Common myeloid progenitor, CD34-positive (primary cell): ENCODE measurements at regions not wholly inside any gene's neighbourhood (a gene's known extent, or its start where the extent isn't known, plus 50 kb on each side); places are given as distances from the start of the nearest gene placed in this dataset.
A peak's percentile ranks its signal among the peaks of the same experiment; 100 is the strongest.

Source experiments
- CTCF ChIA-PET: fragments of 350-600 bp; sonication (Branson Sonifier 250); formaldehyde crosslinking; loops from one replicate; lab custom pipeline; 2021; ENCODE audit warnings: antibody characterized with exemption; lab: Charles Lee
- POLR2A ChIA-PET: fragments of 350-600 bp; sonication (Branson Sonifier 250); formaldehyde crosslinking; loops from one replicate; lab custom pipeline; 2021; ENCODE audit warnings: antibody characterized with exemption; lab: Charles Lee
- DNase-seq, 3 donors: peaks; one replicate each; pipeline versions ENCODE4 v3.0.0 to v3.0.0-alpha.2; 2013
- H3K27ac ChIP-seq, 2 experiments: 1 replicate in 1 of 2; 2 replicates in 1 of 2; pipeline ENCODE4 v1.7.0; 2013; ENCODE audit warnings: inconsistent platforms in 2 of 2, low read length in 2 of 2, mild to moderate bottlenecking in 2 of 2, low read depth in 1 of 2, moderate library complexity in 1 of 2; ENCODE audit not compliant: severe bottlenecking in 2 of 2, insufficient read depth in 1 of 2, poor library complexity in 1 of 2
- H3K27me3 ChIP-seq, 5 experiments: replicated peaks in 2 of 5; 1 replicate in 3 of 5; 2 replicates in 2 of 5; pipeline versions ENCODE4 v1.6.1 to v1.7.0; 2013; ENCODE audit warnings: low read length in 4 of 5, mild to moderate bottlenecking in 2 of 5, moderate library complexity in 2 of 5, inconsistent platforms in 1 of 5; ENCODE audit not compliant: insufficient read depth in 5 of 5, control insufficient read depth in 4 of 5
- H3K36me3 ChIP-seq, 4 experiments: 1 replicate in 2 of 4; 2 replicates in 2 of 4; pipeline versions ENCODE4 v1.6.1 to v1.7.0; 2013; ENCODE audit warnings: low read length in 3 of 4, control low read depth in 1 of 4, mild to moderate bottlenecking in 1 of 4; ENCODE audit not compliant: control insufficient read depth in 4 of 4, insufficient read depth in 4 of 4
- H3K4me1 ChIP-seq, 4 experiments: 1 replicate in 3 of 4; 2 replicates in 1 of 4; pipeline versions ENCODE4 v1.6.1 to v1.7.1; 2013; ENCODE audit warnings: low read length in 3 of 4, mild to moderate bottlenecking in 3 of 4, control low read depth in 1 of 4, inconsistent platforms in 1 of 4, moderate library complexity in 1 of 4; ENCODE audit not compliant: control insufficient read depth in 4 of 4, insufficient read depth in 4 of 4; ENCODE audit errors: control extremely low read depth in 1 of 4
- H3K4me3 ChIP-seq, 7 experiments: 1 replicate in 4 of 7; 2 replicates in 3 of 7; pipeline versions ENCODE4 v1.5.1 to v1.7.0; 2013; ENCODE audit warnings: mild to moderate bottlenecking in 7 of 7, low read length in 6 of 7, moderate library complexity in 6 of 7, inconsistent platforms in 2 of 7, low read depth in 2 of 7, control low read depth in 1 of 7; ENCODE audit not compliant: insufficient read depth in 4 of 7, control insufficient read depth in 1 of 7; ENCODE audit errors: extremely low read depth in 1 of 7
- H3K9me3 ChIP-seq, 5 experiments: 1 replicate in 4 of 5; 2 replicates in 1 of 5; pipeline versions ENCODE4 v1.6.1 to v1.7.1; 2013; ENCODE audit warnings: low read length in 4 of 5, mild to moderate bottlenecking in 2 of 5, inconsistent platforms in 1 of 5, low read depth in 1 of 5, moderate library complexity in 1 of 5; ENCODE audit not compliant: control insufficient read depth in 4 of 5, insufficient read depth in 2 of 5; ENCODE audit errors: control extremely low read depth in 1 of 5
- WGBS: methylation state at CpG from one replicate; pipeline ENCODE4 v1.1.5; 2013; ENCODE audit not compliant: insufficient coverage; 5-methylcytosine and 5-hydroxymethylcytosine counted together

GRCh38 chr12:53808023-53808705, 56.4 kb upstream of the CISTR start:
- POLR2A ChIA-PET = no interaction called here
- CTCF ChIA-PET = interaction anchor here (1.1 kb wide), 1 partner anchor 11 kb away, joined by 3 read pairs; no protein-coding TSS in a partner anchor
- Histone ChIP-seq H3K4me3 (no peak overlapping the region), H3K27ac (no peak overlapping the region), H3K9me3 (no peaks in the 10 kb centered on the region), H3K4me1 (no peaks in the 10 kb centered on the region), H3K36me3 (no peaks in the 10 kb centered on the region), H3K27me3 (peaks cover 4 to 78% (median 28%) of the 10 kb centered on the region in 5 experiments)
- WGBS = 86% methylated on average over 4 of the region's 5 CpGs
- DNase-seq = no peak

DNA sequence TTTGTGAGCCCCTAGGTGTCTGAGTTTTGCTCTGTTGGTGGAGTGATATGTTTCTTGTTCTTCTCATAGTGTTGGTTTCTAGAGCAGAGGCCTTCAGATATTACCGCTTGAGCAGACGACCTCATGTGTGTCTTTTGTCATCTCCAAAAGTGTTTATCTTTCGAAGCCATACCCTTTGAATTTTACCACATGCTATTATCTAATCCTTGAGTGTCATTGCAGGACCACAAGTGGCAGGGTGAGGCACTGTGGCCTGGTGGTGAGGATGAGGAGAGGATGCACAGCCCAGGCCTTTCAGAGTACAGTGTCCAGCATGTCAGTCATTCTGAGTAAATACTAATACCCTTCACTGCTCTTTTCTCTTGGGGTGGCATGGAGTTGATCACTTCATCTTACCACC, 57.2 kb upstream of the CISTR start:
- H3K4me3 ChIP-seq = no peak overlapping the region
- H3K27ac ChIP-seq = no peak overlapping the region
- H3K4me1 ChIP-seq = no peaks in the 10 kb centered on the region
- no peaks in the 10 kb centered on the region for H3K36me3 ChIP-seq
- ChIA-PET CTCF (no interaction called here), POLR2A (no interaction called here)
- peak; percentile 18 to 61 (median 35) for DNase-seq
- no CpG with 5 or more reads among the region's 3 CpGs for WGBS
- peaks cover 4 to 71% (median 28%) of the 10 kb centered on the region in 5 experiments for H3K27me3 ChIP-seq
- H3K9me3 ChIP-seq = no peaks in the 10 kb centered on the region

DNA sequence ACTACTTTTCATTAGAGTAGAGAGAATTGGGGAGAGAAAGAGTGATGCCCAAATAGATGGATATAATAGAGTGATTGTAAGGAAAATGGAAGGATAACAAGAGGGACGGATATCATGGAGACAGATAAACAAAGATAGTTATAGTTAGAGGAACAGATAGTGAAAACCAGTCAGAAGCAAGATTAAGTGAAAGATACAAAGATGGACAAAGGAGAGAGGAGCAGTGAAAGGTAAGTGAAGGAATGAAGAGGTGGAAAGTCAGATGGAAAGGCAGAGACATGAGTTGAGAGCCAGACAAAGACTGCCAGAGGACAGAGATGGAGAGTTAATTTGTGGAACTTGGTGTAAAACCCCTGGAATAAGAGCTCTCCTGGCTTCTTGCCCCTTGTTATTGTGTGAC, 59.2 kb upstream of the CISTR start:
- no peak for DNase-seq
- Histone ChIP-seq H3K27me3 (peaks cover 2 to 57% (median 22%) of the 10 kb centered on the region in 5 experiments), H3K9me3 (no peaks in the 10 kb centered on the region), H3K4me1 (no peaks in the 10 kb centered on the region), H3K36me3 (no peaks in the 10 kb centered on the region), H3K4me3 (no peak overlapping the region), H3K27ac (no peak overlapping the region)
- CTCF ChIA-PET = no interaction called here
- POLR2A ChIA-PET = interaction anchor here (1.3 kb wide), 1 partner anchor 11 kb away, joined by 3 read pairs; no protein-coding TSS in a partner anchor
- 100% methylated on average over 1 of the region's 1 CpG for WGBS

DNA sequence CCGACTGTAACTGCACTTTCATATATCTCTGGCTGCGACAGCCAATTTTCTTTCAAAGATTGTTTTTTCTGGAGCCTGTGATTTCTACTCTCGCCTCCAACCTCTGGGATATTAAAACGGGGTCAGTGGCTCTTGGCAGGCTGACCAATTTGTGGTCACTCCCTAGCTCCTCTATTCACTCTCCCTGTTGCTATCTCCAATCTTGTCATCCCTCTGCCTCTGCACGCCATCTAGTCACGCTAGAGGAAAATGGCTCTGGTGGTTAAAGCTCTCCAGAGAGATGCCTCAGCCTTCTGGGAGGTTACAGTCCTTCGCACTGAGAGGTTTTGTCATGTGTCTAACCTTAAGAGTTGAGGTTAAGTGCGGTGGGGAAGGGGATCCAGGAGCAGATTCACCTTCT, 59.8 kb upstream of the CISTR start:
- WGBS = 87% methylated on average over 4 of the region's 8 CpGs
- no peaks in the 10 kb centered on the region for H3K4me1 ChIP-seq
- DNase-seq = no peak
- H3K27ac ChIP-seq = no peak overlapping the region
- H3K4me3 ChIP-seq = no peak overlapping the region
- ChIA-PET CTCF (no interaction called here), POLR2A (interaction anchor here (1.3 kb wide), 1 partner anchor 10 kb away, joined by 3 read pairs; no protein-coding TSS in a partner anchor)
- peaks cover 2 to 58% (median 16%) of the 10 kb centered on the region in 5 experiments for H3K27me3 ChIP-seq
- H3K36me3 ChIP-seq = no peaks in the 10 kb centered on the region
- H3K9me3 ChIP-seq = no peaks in the 10 kb centered on the region

DNA sequence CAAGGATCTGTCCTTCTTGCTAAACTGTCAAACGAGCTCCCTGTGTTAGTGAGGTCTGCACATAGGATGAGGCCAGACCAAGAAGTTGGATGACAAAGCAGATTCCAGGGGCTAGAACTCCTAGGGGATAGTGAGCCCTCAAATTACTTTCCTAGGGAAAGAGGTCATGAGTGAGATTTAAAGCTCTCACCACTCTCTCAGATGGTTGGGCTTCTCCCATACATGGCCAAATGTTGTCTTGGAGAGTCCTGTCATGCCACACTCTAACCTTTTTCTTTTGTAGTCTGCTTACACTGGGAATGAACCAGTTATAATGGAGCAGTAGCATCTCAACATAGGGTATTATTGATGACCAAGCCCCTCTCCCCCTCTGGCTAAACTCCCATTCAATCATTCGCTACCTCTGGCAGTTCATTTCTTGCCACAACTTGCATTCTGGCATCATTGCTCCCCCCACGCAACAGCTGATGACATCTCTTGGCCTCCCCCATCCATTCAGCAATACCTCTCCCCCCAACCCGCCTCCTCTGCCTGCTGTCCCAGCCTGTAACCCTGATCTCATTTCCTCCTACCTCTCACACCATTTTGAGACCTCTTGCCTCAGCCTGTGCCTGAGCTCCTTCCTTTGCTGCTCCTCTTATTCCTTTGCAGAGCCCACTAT, 64.7 kb upstream of the CISTR start:
- no peaks in the 10 kb centered on the region for H3K9me3 ChIP-seq
- CTCF ChIA-PET = interaction anchor here (0.6 to 1.6 kb wide), 2 partner anchors 28 to 99 kb away, joined by 4 read pairs; no protein-coding TSS in a partner anchor
- POLR2A ChIA-PET = no interaction called here
- no peak for DNase-seq
- no peaks in the 10 kb centered on the region for H3K36me3 ChIP-seq
- 91% methylated on average over 4 of the region's 4 CpGs for WGBS
- peaks cover 0 to 4% (median 1%) of the 10 kb centered on the region in 4 experiments for H3K4me1 ChIP-seq
- H3K27ac ChIP-seq = no peak overlapping the region
- H3K4me3 ChIP-seq = no peak overlapping the region
- H3K27me3 ChIP-seq = peaks cover 0 to 45% (median 22%) of the 10 kb centered on the region in 5 experiments

DNA sequence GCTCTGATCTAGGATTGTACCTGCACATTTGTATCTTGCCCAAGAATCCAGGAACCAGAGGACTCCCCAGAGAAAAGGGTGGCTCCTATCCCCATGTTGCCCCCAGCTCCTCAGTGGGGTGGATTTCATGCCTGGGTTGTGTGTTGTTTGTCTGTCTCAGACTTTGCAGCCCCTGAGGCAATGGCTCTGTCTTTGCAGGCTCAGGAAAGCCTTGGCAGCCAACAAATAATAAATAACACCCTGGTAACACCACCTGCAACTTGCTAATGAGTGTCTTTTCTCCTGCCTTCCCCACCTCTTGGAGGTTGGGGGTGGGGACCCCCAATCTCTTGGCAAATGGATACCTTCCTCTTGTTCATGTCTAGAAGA, 65.2 kb upstream of the CISTR start:
- peaks cover 0 to 4% (median 1%) of the 10 kb centered on the region in 4 experiments for H3K4me1 ChIP-seq
- no peaks in the 10 kb centered on the region for H3K9me3 ChIP-seq
- no peaks in the 10 kb centered on the region for H3K36me3 ChIP-seq
- H3K27me3 ChIP-seq = peaks cover 0 to 41% (median 20%) of the 10 kb centered on the region in 5 experiments
- no peak for DNase-seq
- no peak overlapping the region for H3K27ac ChIP-seq
- POLR2A ChIA-PET = no interaction called here
- CTCF ChIA-PET = interaction anchor here (1.6 kb wide), 1 partner anchor 29 kb away, joined by 4 read pairs; no protein-coding TSS in a partner anchor
- H3K4me3 ChIP-seq = no peak overlapping the region
